ENCODE measurements at regions not wholly inside any gene's neighbourhood (a gene's known extent, or its start where the extent isn't known, plus 50 kb on each side); places are given as distances from the start of the nearest gene placed in this dataset.

DNA sequence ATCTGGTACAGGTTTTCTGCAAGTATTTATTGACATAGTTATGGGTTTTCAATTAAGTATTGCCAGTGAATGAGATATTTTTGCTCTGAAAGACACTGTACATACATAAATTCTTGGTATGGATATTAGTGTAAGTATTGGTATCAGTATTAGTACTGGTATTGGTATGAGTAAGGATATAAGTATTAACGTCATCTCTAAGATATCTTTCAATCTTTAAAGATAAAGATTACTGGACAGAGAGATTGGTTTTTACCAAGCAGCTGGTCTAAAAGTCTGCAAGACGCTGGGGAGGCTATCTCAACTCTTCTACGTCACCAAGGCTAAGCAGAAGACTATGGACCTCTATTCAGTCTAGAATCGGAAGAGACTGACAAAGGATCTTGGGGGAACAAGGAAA is 234.5 kb downstream of the NXPE2 start:
- no peak overlapping the region for H3K27ac ChIP-seq (ENCODE audit: low read depth, low read length)
- Mint-ChIP-seq H3K9me3 (ENCODE audit: unreplicated experiment) (peaks cover 3% of the 10 kb centered on the region), H3K4me3 (ENCODE audit: unreplicated experiment) (no peak overlapping the region), H3K27me3 (ENCODE audit: low read depth, unreplicated experiment) (peaks cover 17% of the 10 kb centered on the region), H3K4me1 (ENCODE audit: low read depth, unreplicated experiment) (peaks cover 4% of the 10 kb centered on the region), H3K36me3 (ENCODE audit: low read depth, unreplicated experiment) (no peaks in the 10 kb centered on the region), H3K27ac (ENCODE audit: unreplicated experiment) (no peak overlapping the region)
- no peaks in the 10 kb centered on the region for H3K79me2 ChIP-seq (ENCODE audit: insufficient read depth, low read length)
- no peaks in the 10 kb centered on the region for H4K20me1 ChIP-seq (ENCODE audit: insufficient read depth, low read length)
- peaks cover 3% of the 10 kb centered on the region for H3K9me3 ChIP-seq (ENCODE audit: insufficient read depth, low read depth, low read length)
- H3K9ac ChIP-seq (ENCODE audit: low read length), result no peak overlapping the region
- H3K4me3 ChIP-seq (ENCODE audit: insufficient read depth, low read depth, low read length), result no peak overlapping the region
- H3K4me2 ChIP-seq (ENCODE audit: low read length), result no peak overlapping the region
- no peaks in the 10 kb centered on the region for H3K4me1 ChIP-seq (ENCODE audit: insufficient read depth, low read length)
- FAIRE-seq (no peak), DNase-seq (ENCODE audit: low read depth) (no peak)
- no peaks in the 10 kb centered on the region for H3K36me3 ChIP-seq (ENCODE audit: insufficient read depth, low read length)
- no peak overlapping the region for H2AFZ ChIP-seq (ENCODE audit: low read depth, low read length)
- TF ChIP-seq, protein P1, sequence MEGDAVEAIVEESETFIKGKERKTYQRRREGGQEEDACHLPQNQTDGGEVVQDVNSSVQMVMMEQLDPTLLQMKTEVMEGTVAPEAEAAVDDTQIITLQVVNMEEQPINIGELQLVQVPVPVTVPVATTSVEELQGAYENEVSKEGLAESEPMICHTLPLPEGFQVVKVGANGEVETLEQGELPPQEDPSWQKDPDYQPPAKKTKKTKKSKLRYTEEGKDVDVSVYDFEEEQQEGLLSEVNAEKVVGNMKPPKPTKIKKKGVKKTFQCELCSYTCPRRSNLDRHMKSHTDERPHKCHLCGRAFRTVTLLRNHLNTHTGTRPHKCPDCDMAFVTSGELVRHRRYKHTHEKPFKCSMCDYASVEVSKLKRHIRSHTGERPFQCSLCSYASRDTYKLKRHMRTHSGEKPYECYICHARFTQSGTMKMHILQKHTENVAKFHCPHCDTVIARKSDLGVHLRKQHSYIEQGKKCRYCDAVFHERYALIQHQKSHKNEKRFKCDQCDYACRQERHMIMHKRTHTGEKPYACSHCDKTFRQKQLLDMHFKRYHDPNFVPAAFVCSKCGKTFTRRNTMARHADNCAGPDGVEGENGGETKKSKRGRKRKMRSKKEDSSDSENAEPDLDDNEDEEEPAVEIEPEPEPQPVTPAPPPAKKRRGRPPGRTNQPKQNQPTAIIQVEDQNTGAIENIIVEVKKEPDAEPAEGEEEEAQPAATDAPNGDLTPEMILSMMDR (IDR thresholded peaks at IDR 0.05; ENCODE audit: insufficient read depth, low read depth, low read length), result no peak
- no peak for TF ChIP-seq EZH2 (IDR thresholded peaks at IDR 0.05; ENCODE audit: insufficient read depth, low read length)
- no peaks in the 10 kb centered on the region for H3K27me3 ChIP-seq (ENCODE audit: insufficient read depth, low read length)

DNA sequence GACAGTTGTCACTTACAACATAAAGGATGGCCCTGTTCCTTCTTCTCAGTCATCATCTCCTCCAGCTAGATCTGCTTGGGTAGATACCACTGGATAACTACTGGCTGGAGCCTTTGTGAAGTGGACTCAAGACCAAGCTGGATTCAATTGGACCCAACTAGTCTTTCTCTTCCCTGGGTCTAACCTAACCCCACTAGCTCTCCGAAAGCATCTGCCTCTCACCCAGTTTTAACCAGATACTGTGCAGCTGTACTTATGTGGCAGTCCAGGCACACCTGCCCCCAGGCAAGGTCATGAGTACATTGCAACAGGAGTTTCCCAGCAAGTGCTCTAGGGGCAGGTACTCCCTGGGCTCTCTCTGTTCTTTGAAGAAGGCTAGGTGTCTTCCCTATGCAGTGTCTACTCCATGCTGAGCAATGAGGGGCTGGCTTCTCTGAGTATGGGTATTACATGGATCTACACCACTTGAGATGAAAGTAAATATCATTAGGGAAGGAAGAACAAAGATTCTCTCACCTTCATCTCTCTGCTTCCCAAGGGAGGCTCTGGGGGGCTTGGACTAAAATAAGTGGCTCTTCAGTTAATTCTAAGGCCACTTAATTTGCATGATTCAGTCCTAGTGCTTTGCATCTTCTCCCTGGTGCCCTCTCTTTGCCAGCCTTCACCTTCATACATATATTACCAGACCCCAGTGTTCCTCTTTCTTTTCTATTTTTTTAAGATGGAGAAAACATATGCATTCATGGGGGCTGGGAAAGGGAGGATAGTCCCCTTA is 236.1 kb downstream of the NXPE2 start:
- Histone ChIP-seq H3K27me3 (ENCODE audit: insufficient read depth, low read length) (no peaks in the 10 kb centered on the region), H3K79me2 (ENCODE audit: insufficient read depth, low read length) (no peaks in the 10 kb centered on the region), H3K4me1 (ENCODE audit: insufficient read depth, low read length) (no peaks in the 10 kb centered on the region), H3K4me2 (ENCODE audit: low read length) (no peak overlapping the region), H3K36me3 (ENCODE audit: insufficient read depth, low read length) (no peaks in the 10 kb centered on the region), H3K9ac (ENCODE audit: low read length) (no peak overlapping the region), H4K20me1 (ENCODE audit: insufficient read depth, low read length) (no peaks in the 10 kb centered on the region), H3K27ac (ENCODE audit: low read depth, low read length) (no peak overlapping the region), H3K4me3 (ENCODE audit: insufficient read depth, low read depth, low read length) (no peak overlapping the region), H3K9me3 (ENCODE audit: insufficient read depth, low read depth, low read length) (peaks cover 3% of the 10 kb centered on the region), H2AFZ (ENCODE audit: low read depth, low read length) (no peak overlapping the region)
- Mint-ChIP-seq H3K27ac (ENCODE audit: unreplicated experiment) (no peak overlapping the region), H3K4me1 (ENCODE audit: low read depth, unreplicated experiment) (peaks cover 4% of the 10 kb centered on the region), H3K36me3 (ENCODE audit: low read depth, unreplicated experiment) (no peaks in the 10 kb centered on the region), H3K27me3 (ENCODE audit: low read depth, unreplicated experiment) (peaks cover 20% of the 10 kb centered on the region), H3K4me3 (ENCODE audit: unreplicated experiment) (no peak overlapping the region), H3K9me3 (ENCODE audit: unreplicated experiment) (peaks cover 7% of the 10 kb centered on the region)
- no peak for TF ChIP-seq EZH2 (IDR thresholded peaks at IDR 0.05; ENCODE audit: insufficient read depth, low read length)
- TF ChIP-seq, protein P1 (IDR thresholded peaks at IDR 0.05; ENCODE audit: insufficient read depth, low read depth, low read length), result no peak
- DNase-seq (ENCODE audit: low read depth), result no peak
- FAIRE-seq, result no peak

Measured in astrocyte (in vitro differentiated cells and primary cell).